ENCODE measurements at regions not wholly inside any gene's neighbourhood (a gene's known extent, or its start where the extent isn't known, plus 50 kb on each side); places are given as distances from the start of the nearest gene placed in this dataset.

DNA sequence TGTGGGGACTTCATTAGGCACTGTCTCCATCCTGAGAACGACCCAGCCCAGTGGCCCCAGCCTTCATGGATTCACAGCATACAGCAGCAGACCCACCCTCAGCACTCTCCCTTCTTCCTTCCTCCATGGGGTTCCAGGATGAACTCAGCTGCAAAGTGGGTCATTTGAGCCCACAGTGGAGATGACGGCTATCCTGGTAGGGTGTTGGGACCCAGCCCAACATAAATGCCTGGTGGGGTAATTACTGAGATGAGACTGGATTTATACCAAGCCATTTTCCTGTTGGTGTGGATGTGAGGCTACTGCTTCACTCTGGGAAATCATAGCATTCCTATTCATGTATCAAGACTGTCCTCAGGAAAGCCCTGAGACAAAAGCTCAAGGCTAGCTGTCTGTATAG is 536.7 kb upstream of the TNP1 start:
- TF ChIP-seq, protein P1, sequence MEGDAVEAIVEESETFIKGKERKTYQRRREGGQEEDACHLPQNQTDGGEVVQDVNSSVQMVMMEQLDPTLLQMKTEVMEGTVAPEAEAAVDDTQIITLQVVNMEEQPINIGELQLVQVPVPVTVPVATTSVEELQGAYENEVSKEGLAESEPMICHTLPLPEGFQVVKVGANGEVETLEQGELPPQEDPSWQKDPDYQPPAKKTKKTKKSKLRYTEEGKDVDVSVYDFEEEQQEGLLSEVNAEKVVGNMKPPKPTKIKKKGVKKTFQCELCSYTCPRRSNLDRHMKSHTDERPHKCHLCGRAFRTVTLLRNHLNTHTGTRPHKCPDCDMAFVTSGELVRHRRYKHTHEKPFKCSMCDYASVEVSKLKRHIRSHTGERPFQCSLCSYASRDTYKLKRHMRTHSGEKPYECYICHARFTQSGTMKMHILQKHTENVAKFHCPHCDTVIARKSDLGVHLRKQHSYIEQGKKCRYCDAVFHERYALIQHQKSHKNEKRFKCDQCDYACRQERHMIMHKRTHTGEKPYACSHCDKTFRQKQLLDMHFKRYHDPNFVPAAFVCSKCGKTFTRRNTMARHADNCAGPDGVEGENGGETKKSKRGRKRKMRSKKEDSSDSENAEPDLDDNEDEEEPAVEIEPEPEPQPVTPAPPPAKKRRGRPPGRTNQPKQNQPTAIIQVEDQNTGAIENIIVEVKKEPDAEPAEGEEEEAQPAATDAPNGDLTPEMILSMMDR (IDR thresholded peaks at IDR 0.05; ENCODE audit: insufficient read depth, low read depth, low read length): no peak
- TF ChIP-seq EZH2 (IDR thresholded peaks at IDR 0.05; ENCODE audit: insufficient read depth, low read length): no peak
